Astrocyte (in vitro differentiated cells and primary cell): ENCODE measurements at regions not wholly inside any gene's neighbourhood (a gene's known extent, or its start where the extent isn't known, plus 50 kb on each side); places are given as distances from the start of the nearest gene placed in this dataset.

Source experiments
- DNase-seq: peaks from one replicate; pipeline ENCODE4 v3.0.0-alpha.2; 2010; ENCODE audit warnings: low read depth
- FAIRE-seq: peaks from 2 replicates; lab custom pipeline; 2011; peaks lifted over from hg19 to GRCh38; lab: Jason Lieb, UNC
- H2AFZ ChIP-seq: 2 replicates; pipeline ENCODE4 v1.6.0; 2012; ENCODE audit warnings: low read depth, low read length, inconsistent platforms
- H3K27ac ChIP-seq: 2 replicates; pipeline ENCODE4 v1.5.1; 2011; ENCODE audit warnings: low read depth, low read length, inconsistent platforms
- H3K27me3 ChIP-seq: 2 replicates; pipeline ENCODE4 v1.6.0; 2011; ENCODE audit warnings: low read length, inconsistent platforms; ENCODE audit not compliant: insufficient read depth
- H3K36me3 ChIP-seq: 2 replicates; pipeline ENCODE4 v1.5.1; 2011; ENCODE audit warnings: low read length, inconsistent platforms; ENCODE audit not compliant: insufficient read depth
- H3K4me1 ChIP-seq: 2 replicates; pipeline ENCODE4 v1.5.1; 2011; ENCODE audit warnings: low read length, inconsistent platforms; ENCODE audit not compliant: insufficient read depth
- H3K4me2 ChIP-seq: 2 replicates; pipeline ENCODE4 v1.6.0; 2012; ENCODE audit warnings: low read length, inconsistent platforms
- H3K4me3 ChIP-seq: 2 replicates; pipeline ENCODE4 v1.5.1; 2011; ENCODE audit warnings: low read depth, mild to moderate bottlenecking, low read length, inconsistent platforms; ENCODE audit not compliant: insufficient read depth
- H3K79me2 ChIP-seq: 2 replicates; pipeline ENCODE4 v1.6.0; 2012; ENCODE audit warnings: mild to moderate bottlenecking, low read length, inconsistent platforms; ENCODE audit not compliant: insufficient read depth
- H3K9ac ChIP-seq: 2 replicates; pipeline ENCODE4 v1.6.0; 2012; ENCODE audit warnings: mild to moderate bottlenecking, low read length, inconsistent platforms
- H3K9me3 ChIP-seq: 2 replicates; pipeline ENCODE4 v1.5.1; 2012; ENCODE audit warnings: low read depth, mild to moderate bottlenecking, low read length, inconsistent platforms; ENCODE audit not compliant: insufficient read depth
- H4K20me1 ChIP-seq: 2 replicates; pipeline ENCODE4 v1.6.0; 2012; ENCODE audit warnings: low read length, inconsistent platforms; ENCODE audit not compliant: insufficient read depth
- H3K27ac Mint-ChIP-seq: one replicate; pipeline ENCODE4 v1.8.0; 2021; ENCODE audit warnings: mild to moderate bottlenecking, mixed read lengths; ENCODE audit not compliant: unreplicated experiment
- H3K27me3 Mint-ChIP-seq: one replicate; pipeline ENCODE4 v1.8.0; 2021; ENCODE audit warnings: low read depth, mixed read lengths; ENCODE audit not compliant: unreplicated experiment
- H3K36me3 Mint-ChIP-seq: one replicate; pipeline ENCODE4 v1.8.0; 2021; ENCODE audit warnings: low read depth, mixed read lengths; ENCODE audit not compliant: unreplicated experiment
- H3K4me1 Mint-ChIP-seq: one replicate; pipeline ENCODE4 v1.8.0; 2021; ENCODE audit warnings: low read depth, mixed read lengths; ENCODE audit not compliant: unreplicated experiment
- H3K4me3 Mint-ChIP-seq: one replicate; pipeline ENCODE4 v1.8.0; 2021; ENCODE audit warnings: mild to moderate bottlenecking, moderate library complexity, mixed read lengths; ENCODE audit not compliant: unreplicated experiment
- H3K9me3 Mint-ChIP-seq: one replicate; pipeline ENCODE4 v1.8.0; 2021; ENCODE audit warnings: mild to moderate bottlenecking, mixed read lengths; ENCODE audit not compliant: unreplicated experiment
- EZH2 ChIP-seq: IDR thresholded peaks from 2 replicates; pipeline ENCODE4 v1.6.1; 2012; ENCODE audit warnings: mild to moderate bottlenecking, low read length, inconsistent platforms; ENCODE audit not compliant: insufficient read depth
- TF ChIP-seq, protein P1 (sequence below): IDR thresholded peaks from 2 replicates; pipeline ENCODE4 v1.5.1; 2011; ENCODE audit warnings: low read depth, mild to moderate bottlenecking, inconsistent platforms, low read length, moderate library complexity; ENCODE audit not compliant: insufficient read depth

DNA sequence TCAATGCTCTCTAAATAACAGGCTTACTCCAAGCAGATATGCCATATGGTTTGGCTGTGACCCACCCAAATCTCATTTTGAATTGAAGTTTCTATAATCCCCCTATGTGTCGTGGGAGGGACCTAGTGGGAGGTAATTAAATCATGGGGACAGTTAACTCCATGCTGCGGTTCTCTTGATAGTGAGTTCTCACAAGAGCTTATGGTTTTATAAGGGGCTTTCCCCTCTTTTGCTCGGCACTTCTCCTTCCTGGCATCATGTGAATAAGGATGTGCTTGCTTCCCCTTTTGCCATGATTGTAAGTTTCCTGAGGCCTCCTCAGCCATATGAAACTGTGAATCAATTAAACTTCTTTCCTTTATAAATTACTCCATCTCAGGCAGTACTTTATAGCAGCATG, 302.7 kb upstream of the ZC3H15 start:
- H3K9me3 ChIP-seq: no peaks in the 10 kb centered on the region
- H3K4me2 ChIP-seq: no peak overlapping the region
- Mint-ChIP-seq H3K27me3 (no peaks in the 10 kb centered on the region), H3K36me3 (peaks cover 2% of the 10 kb centered on the region), H3K27ac (no peak overlapping the region), H3K4me3 (no peak overlapping the region), H3K9me3 (peaks cover 3% of the 10 kb centered on the region), H3K4me1 (no peaks in the 10 kb centered on the region)
- no peaks in the 10 kb centered on the region for H3K79me2 ChIP-seq
- FAIRE-seq (no peak), DNase-seq (no peak)
- H3K27me3 ChIP-seq: no peaks in the 10 kb centered on the region
- no peaks in the 10 kb centered on the region for H3K36me3 ChIP-seq
- no peak overlapping the region for H2AFZ ChIP-seq
- no peak overlapping the region for H3K9ac ChIP-seq
- H3K4me1 ChIP-seq: no peaks in the 10 kb centered on the region
- no peak overlapping the region for H3K27ac ChIP-seq
- no peak overlapping the region for H3K4me3 ChIP-seq
- TF ChIP-seq EZH2: no peak
- TF ChIP-seq, protein P1, sequence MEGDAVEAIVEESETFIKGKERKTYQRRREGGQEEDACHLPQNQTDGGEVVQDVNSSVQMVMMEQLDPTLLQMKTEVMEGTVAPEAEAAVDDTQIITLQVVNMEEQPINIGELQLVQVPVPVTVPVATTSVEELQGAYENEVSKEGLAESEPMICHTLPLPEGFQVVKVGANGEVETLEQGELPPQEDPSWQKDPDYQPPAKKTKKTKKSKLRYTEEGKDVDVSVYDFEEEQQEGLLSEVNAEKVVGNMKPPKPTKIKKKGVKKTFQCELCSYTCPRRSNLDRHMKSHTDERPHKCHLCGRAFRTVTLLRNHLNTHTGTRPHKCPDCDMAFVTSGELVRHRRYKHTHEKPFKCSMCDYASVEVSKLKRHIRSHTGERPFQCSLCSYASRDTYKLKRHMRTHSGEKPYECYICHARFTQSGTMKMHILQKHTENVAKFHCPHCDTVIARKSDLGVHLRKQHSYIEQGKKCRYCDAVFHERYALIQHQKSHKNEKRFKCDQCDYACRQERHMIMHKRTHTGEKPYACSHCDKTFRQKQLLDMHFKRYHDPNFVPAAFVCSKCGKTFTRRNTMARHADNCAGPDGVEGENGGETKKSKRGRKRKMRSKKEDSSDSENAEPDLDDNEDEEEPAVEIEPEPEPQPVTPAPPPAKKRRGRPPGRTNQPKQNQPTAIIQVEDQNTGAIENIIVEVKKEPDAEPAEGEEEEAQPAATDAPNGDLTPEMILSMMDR: no peak
- no peaks in the 10 kb centered on the region for H4K20me1 ChIP-seq

DNA sequence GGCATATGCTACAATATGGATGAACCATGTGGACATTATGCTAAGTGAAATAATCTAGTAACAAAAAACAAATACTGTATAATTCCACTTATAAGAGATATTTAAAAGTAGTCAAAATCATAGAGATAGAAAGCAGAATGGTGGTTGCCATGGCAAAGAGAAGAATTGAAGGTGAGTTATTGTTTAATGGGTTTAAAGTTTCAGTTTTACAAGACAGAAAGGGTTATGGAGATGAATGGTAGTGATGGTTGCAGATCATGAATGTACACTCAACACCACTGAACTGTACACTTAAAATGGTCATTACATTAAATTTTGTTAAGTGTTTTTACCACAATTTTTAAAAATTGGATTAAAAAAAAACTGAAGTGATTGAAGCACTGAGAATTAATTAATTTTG, 298.2 kb upstream of the ZC3H15 start:
- Mint-ChIP-seq H3K36me3 (peaks cover 5% of the 10 kb centered on the region), H3K27me3 (no peaks in the 10 kb centered on the region)

DNA sequence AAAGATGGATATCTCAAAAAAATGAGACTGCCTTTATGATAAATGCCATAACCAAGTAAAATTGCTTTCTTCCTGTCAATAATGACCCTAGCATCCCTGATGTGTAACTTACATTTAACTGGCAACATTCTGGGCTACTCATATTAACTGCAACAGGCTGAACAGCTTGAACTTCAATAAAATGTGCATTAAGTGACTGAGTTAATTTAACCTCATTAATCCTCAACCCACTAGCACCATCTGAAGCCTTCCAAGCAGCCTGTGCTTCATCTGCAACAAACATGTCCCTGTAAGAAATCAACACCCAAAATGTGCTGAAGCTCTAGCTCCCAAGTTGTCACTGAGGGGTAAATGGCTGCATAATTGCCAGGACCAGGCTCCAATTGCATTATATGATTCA, 296.2 kb upstream of the ZC3H15 start:
- H3K4me1 Mint-ChIP-seq: no peaks in the 10 kb centered on the region
- no peaks in the 10 kb centered on the region for H3K9me3 ChIP-seq
- TF ChIP-seq EZH2: no peak
- TF ChIP-seq, protein P1: no peak
- peaks cover 5% of the 10 kb centered on the region for H3K36me3 Mint-ChIP-seq
- H3K27ac ChIP-seq: no peak overlapping the region
- H3K27me3 ChIP-seq: no peaks in the 10 kb centered on the region
- no peak overlapping the region for H3K4me3 Mint-ChIP-seq
- H3K27me3 Mint-ChIP-seq: no peaks in the 10 kb centered on the region
- no peaks in the 10 kb centered on the region for H3K36me3 ChIP-seq
- no peak overlapping the region for H3K4me3 ChIP-seq
- no peaks in the 10 kb centered on the region for H4K20me1 ChIP-seq
- H3K4me2 ChIP-seq: no peak overlapping the region
- peaks cover 3% of the 10 kb centered on the region for H3K9me3 Mint-ChIP-seq
- no peak overlapping the region for H3K27ac Mint-ChIP-seq
- H2AFZ ChIP-seq: no peak overlapping the region
- no peaks in the 10 kb centered on the region for H3K79me2 ChIP-seq
- FAIRE-seq (no peak), DNase-seq (no peak)
- no peaks in the 10 kb centered on the region for H3K4me1 ChIP-seq
- no peak overlapping the region for H3K9ac ChIP-seq

More for the DNA sequence above, 298.2 kb upstream of the ZC3H15 start:
- Histone ChIP-seq H3K9me3 (no peaks in the 10 kb centered on the region), H3K27ac (no peak overlapping the region), H2AFZ (no peak overlapping the region), H3K4me3 (no peak overlapping the region), H3K79me2 (no peaks in the 10 kb centered on the region), H3K4me2 (no peak overlapping the region), H3K27me3 (no peaks in the 10 kb centered on the region), H3K4me1 (no peaks in the 10 kb centered on the region), H3K36me3 (no peaks in the 10 kb centered on the region), H4K20me1 (no peaks in the 10 kb centered on the region), H3K9ac (no peak overlapping the region)
- FAIRE-seq (no peak), DNase-seq (no peak)
- Mint-ChIP-seq H3K4me3 (no peak overlapping the region), H3K9me3 (peaks cover 3% of the 10 kb centered on the region), H3K4me1 (no peaks in the 10 kb centered on the region), H3K27ac (no peak overlapping the region)
- TF ChIP-seq, protein P1: no peak
- TF ChIP-seq EZH2: no peak
